ENCODE measurements at regions not wholly inside any gene's neighbourhood (a gene's known extent, or its start where the extent isn't known, plus 50 kb on each side); places are given as distances from the start of the nearest gene placed in this dataset.
"Not testable (repeated sequence)": the region's sequence is repeated elsewhere in the genome, so short reads cannot be mapped to it uniquely, and the experiment has no call there.

- DNase-seq (ENCODE audit: low read depth in 1 of 2, low spot score in 1 of 2): not testable (repeated sequence)
Observed at GRCh38 chr10:47711428-47711827, 52.0 kb downstream of the SYT15B start.

- DNase-seq (ENCODE audit: low read depth in 1 of 2, low spot score in 1 of 2): not testable (repeated sequence)
Observed at GRCh38 chr10:47710443-47710842, 52.9 kb downstream of the SYT15B start.

GRCh38 chr10:47705698-47706414, 57.5 kb downstream of the SYT15B start:
- peak; percentile 62 to 64 for DNase-seq (ENCODE audit: low read depth in 1 of 2, low spot score in 1 of 2)

- not testable (repeated sequence) for DNase-seq (ENCODE audit: low read depth in 1 of 2, low spot score in 1 of 2)
Observed at GRCh38 chr10:47701285-47701684, 62.1 kb downstream of the SYT15B start.

GRCh38 chr10:47699854-47700253, 63.5 kb downstream of the SYT15B start:
- DNase-seq (ENCODE audit: low read depth in 1 of 2, low spot score in 1 of 2): not testable (repeated sequence)

GRCh38 chr10:47696170-47696569, 67.2 kb downstream of the SYT15B start:
- DNase-seq (ENCODE audit: low read depth in 1 of 2, low spot score in 1 of 2): not testable (repeated sequence)

GRCh38 chr10:47695149-47695548, 68.2 kb downstream of the SYT15B start:
- not testable (repeated sequence) for DNase-seq (ENCODE audit: low read depth in 1 of 2, low spot score in 1 of 2)

GRCh38 chr10:47690304-47690703, 73.1 kb downstream of the SYT15B start:
- not testable (repeated sequence) for DNase-seq (ENCODE audit: low read depth in 1 of 2, low spot score in 1 of 2)

- not testable (repeated sequence) for DNase-seq (ENCODE audit: low read depth in 1 of 2, low spot score in 1 of 2)
Observed at GRCh38 chr10:47683826-47684475, 79.4 kb downstream of the SYT15B start.

- DNase-seq (ENCODE audit: low read depth in 1 of 2, low spot score in 1 of 2): not testable (repeated sequence)
Observed at GRCh38 chr10:47681638-47681990, 81.8 kb downstream of the SYT15B start.

GRCh38 chr10:47680848-47681637, 82.3 kb downstream of the SYT15B start:
- not testable (repeated sequence) for DNase-seq (ENCODE audit: low read depth in 1 of 2, low spot score in 1 of 2)

- not testable (repeated sequence) for DNase-seq (ENCODE audit: low read depth in 1 of 2, low spot score in 1 of 2)
Observed at GRCh38 chr10:47676102-47676501, 87.3 kb downstream of the SYT15B start.

- not testable (repeated sequence) for DNase-seq (ENCODE audit: low read depth in 1 of 2, low spot score in 1 of 2)
Observed at GRCh38 chr10:47675577-47675976, 87.8 kb downstream of the SYT15B start.

GRCh38 chr10:47673128-47673527, 90.3 kb downstream of the SYT15B start:
- not testable (repeated sequence) for DNase-seq (ENCODE audit: low read depth in 1 of 2, low spot score in 1 of 2)

- DNase-seq (ENCODE audit: low read depth in 1 of 2, low spot score in 1 of 2): not testable (repeated sequence)
Observed at GRCh38 chr10:47670857-47671256, 92.5 kb downstream of the SYT15B start.

- DNase-seq (ENCODE audit: low read depth in 1 of 2, low spot score in 1 of 2): not testable (repeated sequence)
Observed at GRCh38 chr10:47661955-47662577, 101.3 kb downstream of the SYT15B start.

- not testable (repeated sequence) for DNase-seq (ENCODE audit: low read depth in 1 of 2, low spot score in 1 of 2)
Observed at GRCh38 chr10:47656732-47657131, 106.7 kb downstream of the SYT15B start.

GRCh38 chr10:47654161-47654560, 109.2 kb downstream of the SYT15B start:
- DNase-seq (ENCODE audit: low read depth in 1 of 2, low spot score in 1 of 2): not testable (repeated sequence)

- not testable (repeated sequence) for DNase-seq (ENCODE audit: low read depth in 1 of 2, low spot score in 1 of 2)
Observed at GRCh38 chr10:47648594-47648993, 114.8 kb downstream of the SYT15B start.

GRCh38 chr10:47647523-47648101, 115.8 kb downstream of the SYT15B start:
- not testable (repeated sequence) for DNase-seq (ENCODE audit: low read depth in 1 of 2, low spot score in 1 of 2)
